Uterus (tissue), 3 donors: ENCODE measurements at regions not wholly inside any gene's neighbourhood (a gene's known extent, or its start where the extent isn't known, plus 50 kb on each side); places are given as distances from the start of the nearest gene placed in this dataset.

Experiments
- DNase-seq, 2 donors: peaks; one replicate each; pipeline ENCODE4 v3.0.0-alpha.2; 2019 to 2020
- H3K27ac ChIP-seq, 2 donors: fragments of 200-600 bp; sonication (generic); 1 replicate in 1 of 2; 2 replicates in 1 of 2; pipeline ENCODE4 v1.5.1; 2016 to 2018
- H3K27me3 ChIP-seq, 2 donors: fragments of 200-600 bp; sonication (generic); one replicate each; pipeline ENCODE4 v1.5.1; 2018 to 2019; ENCODE audit warnings: control low read depth in 1 of 2
- H3K36me3 ChIP-seq, 2 donors: fragments of 200-600 bp; sonication (generic); one replicate each; pipeline ENCODE4 v1.5.1; 2019; ENCODE audit warnings: control low read depth in 1 of 2
- H3K4me1 ChIP-seq, 2 donors: fragments of 200-600 bp; sonication (generic); one replicate each; pipeline ENCODE4 v1.5.1; 2018 to 2019; ENCODE audit warnings: control low read depth in 1 of 2
- H3K4me3 ChIP-seq, 2 donors: fragments of 200-600 bp; sonication (generic); 1 replicate in 1 of 2; 2 replicates in 1 of 2; pipeline ENCODE4 v1.5.1; 2018 to 2019; ENCODE audit warnings: mild to moderate bottlenecking in 1 of 2
- H3K9me3 ChIP-seq, 2 donors: fragments of 200-600 bp; sonication (generic); one replicate each; pipeline ENCODE4 v1.5.1; 2019; ENCODE audit warnings: control low read depth in 1 of 2
- CTCF ChIP-seq, 4 experiments: fragments of 200-600 bp in 2 of 4; fragments of 450-650 bp in 2 of 4; sonication (generic) in 2 of 4; IDR thresholded peaks; one replicate each; pipeline ENCODE4 v1.5.1; 2016 to 2019; ENCODE audit warnings: antibody characterized with exemption in 4 of 4, mild to moderate bottlenecking in 2 of 4, moderate library complexity in 1 of 4
- POLR2A ChIP-seq, 2 donors: fragments of 450-650 bp; IDR thresholded peaks; one replicate each; pipeline ENCODE4 v1.6.1; 2016; ENCODE audit warnings: antibody characterized with exemption in 2 of 2, mild to moderate bottlenecking in 1 of 2, moderate library complexity in 1 of 2
- intact Hi-C: fragments of 100-400 bp; cut with DNase I; formaldehyde crosslinking; loops from one replicate; pipeline ENCODE4 v1.15.1; 2023; ENCODE audit warnings: low total_unique reads
- donor health status: DM: yes; HTN: yes; CAD: no.

GRCh38 chr6:167570460-167571400 is 245.8 kb downstream of the TTLL2 start:
- Histone ChIP-seq H3K36me3 (no peaks in the 10 kb centered on the region), H3K27ac (no peak overlapping the region), H3K4me3 (no peak overlapping the region), H3K9me3 (no peaks in the 10 kb centered on the region), H3K4me1 (peaks cover 8 to 9% of the 10 kb centered on the region in 2 donors), H3K27me3 (no peaks in the 10 kb centered on the region)
- TF ChIP-seq POLR2A (IDR thresholded peaks at IDR 0.05) (no peak), CTCF (IDR thresholded peaks at IDR 0.05) (no peak)
- DNase-seq = no peak
- intact Hi-C loops = no loop called here

- no peaks in the 10 kb centered on the region for H3K36me3 ChIP-seq
- intact Hi-C loops = no loop called here
- H3K9me3 ChIP-seq = no peaks in the 10 kb centered on the region
- no peaks in the 10 kb centered on the region for H3K27me3 ChIP-seq
- no peak overlapping the region for H3K4me3 ChIP-seq
- H3K4me1 ChIP-seq = peaks cover 3 to 8% of the 10 kb centered on the region in 2 donors
- H3K27ac ChIP-seq = peak overlapping the region in 1 of 2 donors; percentile 95
- TF ChIP-seq CTCF (IDR thresholded peaks at IDR 0.05) (no peak), POLR2A (IDR thresholded peaks at IDR 0.05) (no peak)
- DNase-seq = no peak
Observed at GRCh38 chr6:167571550-167571949, 246.7 kb downstream of the TTLL2 start.

GRCh38 chr6:167572106-167572505 is 247.2 kb downstream of the TTLL2 start:
- Histone ChIP-seq H3K4me3 (no peak overlapping the region), H3K36me3 (no peaks in the 10 kb centered on the region), H3K9me3 (no peaks in the 10 kb centered on the region), H3K27me3 (no peaks in the 10 kb centered on the region), H3K27ac (peak overlapping the region; percentile 91 to 95), H3K4me1 (peaks cover 3 to 8% of the 10 kb centered on the region in 2 donors)
- no peak for TF ChIP-seq CTCF (IDR thresholded peaks at IDR 0.05)
- no peak for TF ChIP-seq POLR2A (IDR thresholded peaks at IDR 0.05)
- intact Hi-C loops = no loop called here
- no peak for DNase-seq

GRCh38 chr6:167572841-167573271 is 248.0 kb downstream of the TTLL2 start:
- H3K27me3 ChIP-seq = no peaks in the 10 kb centered on the region
- TF ChIP-seq CTCF (IDR thresholded peaks at IDR 0.05) = no peak
- no peak for TF ChIP-seq POLR2A (IDR thresholded peaks at IDR 0.05)
- H3K27ac ChIP-seq = peak overlapping the region; percentile 91 to 95
- DNase-seq = no peak
- intact Hi-C loops = no loop called here
- peaks cover 3 to 8% of the 10 kb centered on the region in 2 donors for H3K4me1 ChIP-seq
- peak overlapping the region in 1 of 2 donors; percentile 11 for H3K4me3 ChIP-seq
- no peaks in the 10 kb centered on the region for H3K36me3 ChIP-seq
- H3K9me3 ChIP-seq = no peaks in the 10 kb centered on the region
